B cell (primary cell): ENCODE measurements at regions not wholly inside any gene's neighbourhood (a gene's known extent, or its start where the extent isn't known, plus 50 kb on each side); places are given as distances from the start of the nearest gene placed in this dataset.

Experiments
- EZH2 ChIP-seq: IDR thresholded peaks from 2 replicates; pipeline ENCODE4 v1.6.1; 2012; ENCODE audit warnings: borderline replicate concordance, low read depth, mild to moderate bottlenecking, moderate library complexity, low read length; ENCODE audit not compliant: insufficient read depth, poor library complexity, severe bottlenecking
- TF ChIP-seq, protein P1 (sequence below): fragments of 200-600 bp; IDR thresholded peaks from one replicate; pipeline ENCODE4 v1.8.0; 2022; ENCODE audit warnings: antibody characterized with exemption, mild to moderate bottlenecking

DNA sequence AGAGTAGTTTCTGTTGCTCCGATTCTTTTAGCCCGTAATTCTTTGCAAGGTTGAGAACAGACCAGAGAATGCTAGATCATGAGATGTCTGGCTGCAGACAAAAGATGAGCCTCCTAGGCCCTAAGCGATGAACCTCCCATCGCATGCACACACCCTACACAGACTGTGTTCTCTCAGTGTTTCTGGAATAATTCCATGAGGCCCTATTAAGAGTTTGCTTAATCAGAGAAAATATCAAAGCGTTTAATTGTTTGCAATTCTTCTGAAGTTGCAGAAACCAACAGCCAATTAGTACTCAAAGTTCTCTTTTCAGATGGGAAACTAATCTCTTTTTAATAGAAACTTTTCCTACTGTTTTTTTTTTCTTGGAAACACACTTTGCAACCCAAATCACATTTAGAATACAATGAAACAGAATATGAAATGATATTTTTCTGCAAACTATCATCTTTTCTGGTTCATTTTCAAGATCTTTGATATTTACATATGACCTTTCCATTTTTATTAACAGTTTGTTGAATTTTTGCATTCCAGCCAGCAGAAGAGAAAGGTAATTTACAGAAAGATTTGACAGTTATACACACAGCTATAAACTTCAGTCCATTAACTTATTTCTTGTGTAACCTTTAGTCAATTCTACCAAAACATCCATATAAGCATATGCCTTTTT is 1525.6 kb downstream of the ARAP2 start:
- TF ChIP-seq, protein P1, sequence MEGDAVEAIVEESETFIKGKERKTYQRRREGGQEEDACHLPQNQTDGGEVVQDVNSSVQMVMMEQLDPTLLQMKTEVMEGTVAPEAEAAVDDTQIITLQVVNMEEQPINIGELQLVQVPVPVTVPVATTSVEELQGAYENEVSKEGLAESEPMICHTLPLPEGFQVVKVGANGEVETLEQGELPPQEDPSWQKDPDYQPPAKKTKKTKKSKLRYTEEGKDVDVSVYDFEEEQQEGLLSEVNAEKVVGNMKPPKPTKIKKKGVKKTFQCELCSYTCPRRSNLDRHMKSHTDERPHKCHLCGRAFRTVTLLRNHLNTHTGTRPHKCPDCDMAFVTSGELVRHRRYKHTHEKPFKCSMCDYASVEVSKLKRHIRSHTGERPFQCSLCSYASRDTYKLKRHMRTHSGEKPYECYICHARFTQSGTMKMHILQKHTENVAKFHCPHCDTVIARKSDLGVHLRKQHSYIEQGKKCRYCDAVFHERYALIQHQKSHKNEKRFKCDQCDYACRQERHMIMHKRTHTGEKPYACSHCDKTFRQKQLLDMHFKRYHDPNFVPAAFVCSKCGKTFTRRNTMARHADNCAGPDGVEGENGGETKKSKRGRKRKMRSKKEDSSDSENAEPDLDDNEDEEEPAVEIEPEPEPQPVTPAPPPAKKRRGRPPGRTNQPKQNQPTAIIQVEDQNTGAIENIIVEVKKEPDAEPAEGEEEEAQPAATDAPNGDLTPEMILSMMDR: no peak
- TF ChIP-seq EZH2: no peak
